GM12892 (cell line): ENCODE measurements at regions not wholly inside any gene's neighbourhood (a gene's known extent, or its start where the extent isn't known, plus 50 kb on each side); places are given as distances from the start of the nearest gene placed in this dataset.

Experiments used
- POLR2A ChIP-seq: IDR thresholded peaks from 2 replicates; pipeline ENCODE4 v1.6.1; 2011; ENCODE audit warnings: low read depth, low read length, control low read depth
- TAF1 ChIP-seq: IDR thresholded peaks from 2 replicates; pipeline ENCODE4 v1.6.1; 2011; ENCODE audit warnings: low read depth, mild to moderate bottlenecking, control low read depth, low read length, borderline replicate concordance

DNA sequence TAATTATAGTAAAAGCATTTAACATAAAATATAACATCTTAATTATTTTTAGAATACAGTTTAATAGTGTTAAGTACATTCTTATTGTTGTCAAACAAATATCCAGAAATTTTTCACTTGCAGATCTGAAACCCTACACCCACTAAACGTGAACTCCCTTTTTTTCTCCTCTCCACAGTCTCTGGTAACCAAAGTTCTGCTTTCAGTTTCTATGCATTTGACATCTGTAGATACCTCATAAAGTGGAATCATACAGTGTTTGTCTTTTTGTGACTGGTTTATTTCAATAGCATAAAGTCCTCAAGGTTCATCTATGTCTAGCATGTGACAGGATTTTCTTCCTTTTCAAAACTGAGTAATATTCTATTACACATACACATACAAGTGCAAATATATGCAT, 286.3 kb downstream of the BTBD3 start:
- TF ChIP-seq POLR2A (no peak), TAF1 (no peak)
